Smooth muscle cell (in vitro differentiated cells): ENCODE measurements at regions not wholly inside any gene's neighbourhood (a gene's known extent, or its start where the extent isn't known, plus 50 kb on each side); places are given as distances from the start of the nearest gene placed in this dataset.

Source experiments
- DNase-seq: peaks from one replicate; lab custom pipeline; 2025; ENCODE audit not compliant: unreplicated experiment; lab: John Stamatoyannopoulos, UW
- H2AFZ ChIP-seq: fragments of 200-600 bp; sonication (generic); 2 replicates; pipeline ENCODE4 v1.6.0; 2016; ENCODE audit warnings: antibody characterized with exemption, low read depth, mild to moderate bottlenecking
- H3F3A ChIP-seq: fragments of 200-600 bp; sonication (generic); 2 replicates; pipeline ENCODE4 v1.6.0; 2017; ENCODE audit warnings: antibody characterized with exemption, low read depth
- H3K27ac ChIP-seq: fragments of 200-600 bp; sonication (generic); 2 replicates; pipeline ENCODE4 v1.5.1; 2016; ENCODE audit warnings: low read depth, mild to moderate bottlenecking
- H3K27me3 ChIP-seq: fragments of 200-600 bp; sonication (generic); 2 replicates; pipeline ENCODE4 v1.6.1; 2016; ENCODE audit warnings: low read depth, mild to moderate bottlenecking
- H3K36me3 ChIP-seq: fragments of 200-600 bp; sonication (generic); 2 replicates; pipeline ENCODE4 v1.5.1; 2016; ENCODE audit warnings: low read depth
- H3K4me1 ChIP-seq: fragments of 200-600 bp; sonication (generic); 2 replicates; pipeline ENCODE4 v1.5.1; 2016; ENCODE audit warnings: low read depth
- H3K4me2 ChIP-seq: fragments of 200-600 bp; sonication (generic); 2 replicates; pipeline ENCODE4 v1.6.0; 2016; ENCODE audit warnings: mild to moderate bottlenecking
- H3K4me3 ChIP-seq: fragments of 200-600 bp; sonication (generic); 2 replicates; pipeline ENCODE4 v1.5.1; 2016; ENCODE audit warnings: mild to moderate bottlenecking
- H3K79me2 ChIP-seq: fragments of 200-600 bp; sonication (generic); 2 replicates; pipeline ENCODE4 v1.6.0; 2016; ENCODE audit warnings: low read depth, mild to moderate bottlenecking
- H3K9ac ChIP-seq: fragments of 200-600 bp; sonication (generic); 2 replicates; pipeline ENCODE4 v1.6.0; 2016; ENCODE audit warnings: low read depth
- H3K9me3 ChIP-seq: fragments of 200-600 bp; sonication (generic); replicated peaks from 2 replicates; pipeline ENCODE4 v1.5.1; 2016; ENCODE audit warnings: low read depth
- H4K20me1 ChIP-seq: fragments of 200-600 bp; sonication (generic); 2 replicates; pipeline ENCODE4 v1.6.0; 2016; ENCODE audit warnings: low read depth
- WGBS: methylation state at CpG from one replicate; pipeline ENCODE4 v1.1.7; 2016; ENCODE audit warnings: low lambda C conversion rate; 5-methylcytosine and 5-hydroxymethylcytosine counted together
- TF ChIP-seq, protein P1 (sequence below): fragments of 200-600 bp; sonication (generic); IDR thresholded peaks from 2 replicates; pipeline ENCODE4 v1.5.1; 2017; ENCODE audit warnings: borderline replicate concordance, mild to moderate bottlenecking, antibody characterized with exemption; ENCODE audit not compliant: insufficient read depth, poor library complexity, severe bottlenecking

DNA sequence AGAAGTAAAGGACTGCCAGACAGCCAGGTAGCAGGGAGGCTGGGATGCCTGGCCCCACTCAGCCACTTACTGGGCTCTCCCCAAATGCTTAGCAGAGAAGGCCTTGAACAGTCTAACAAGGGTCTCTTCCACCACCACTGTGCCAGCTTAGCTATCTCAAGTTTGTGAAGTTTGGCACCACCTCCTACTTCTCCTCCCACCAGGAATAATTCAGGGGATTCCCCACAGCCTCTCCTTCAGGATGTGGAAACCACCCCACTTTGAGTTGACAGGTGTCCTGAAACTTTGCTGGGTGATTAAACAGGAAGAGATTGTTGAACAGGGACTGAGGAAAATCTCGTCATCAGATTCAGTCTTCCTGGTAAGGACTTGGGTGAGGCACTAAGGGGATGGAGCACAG lies 59.4 kb upstream of the ATP1B1 start:
- Histone ChIP-seq H3K9me3 (no peaks in the 10 kb centered on the region), H4K20me1 (no peaks in the 10 kb centered on the region), H3K36me3 (no peaks in the 10 kb centered on the region), H3K4me1 (no peaks in the 10 kb centered on the region), H3K27ac (no peak overlapping the region), H3K79me2 (no peaks in the 10 kb centered on the region), H3K4me3 (no peak overlapping the region), H3F3A (no peaks in the 10 kb centered on the region), H2AFZ (no peak overlapping the region), H3K27me3 (no peaks in the 10 kb centered on the region), H3K4me2 (no peak overlapping the region), H3K9ac (no peak overlapping the region)
- 95% methylated on average over 1 of the region's 1 CpG for WGBS
- DNase-seq = no peak
- TF ChIP-seq, protein P1, sequence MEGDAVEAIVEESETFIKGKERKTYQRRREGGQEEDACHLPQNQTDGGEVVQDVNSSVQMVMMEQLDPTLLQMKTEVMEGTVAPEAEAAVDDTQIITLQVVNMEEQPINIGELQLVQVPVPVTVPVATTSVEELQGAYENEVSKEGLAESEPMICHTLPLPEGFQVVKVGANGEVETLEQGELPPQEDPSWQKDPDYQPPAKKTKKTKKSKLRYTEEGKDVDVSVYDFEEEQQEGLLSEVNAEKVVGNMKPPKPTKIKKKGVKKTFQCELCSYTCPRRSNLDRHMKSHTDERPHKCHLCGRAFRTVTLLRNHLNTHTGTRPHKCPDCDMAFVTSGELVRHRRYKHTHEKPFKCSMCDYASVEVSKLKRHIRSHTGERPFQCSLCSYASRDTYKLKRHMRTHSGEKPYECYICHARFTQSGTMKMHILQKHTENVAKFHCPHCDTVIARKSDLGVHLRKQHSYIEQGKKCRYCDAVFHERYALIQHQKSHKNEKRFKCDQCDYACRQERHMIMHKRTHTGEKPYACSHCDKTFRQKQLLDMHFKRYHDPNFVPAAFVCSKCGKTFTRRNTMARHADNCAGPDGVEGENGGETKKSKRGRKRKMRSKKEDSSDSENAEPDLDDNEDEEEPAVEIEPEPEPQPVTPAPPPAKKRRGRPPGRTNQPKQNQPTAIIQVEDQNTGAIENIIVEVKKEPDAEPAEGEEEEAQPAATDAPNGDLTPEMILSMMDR = no peak

DNA sequence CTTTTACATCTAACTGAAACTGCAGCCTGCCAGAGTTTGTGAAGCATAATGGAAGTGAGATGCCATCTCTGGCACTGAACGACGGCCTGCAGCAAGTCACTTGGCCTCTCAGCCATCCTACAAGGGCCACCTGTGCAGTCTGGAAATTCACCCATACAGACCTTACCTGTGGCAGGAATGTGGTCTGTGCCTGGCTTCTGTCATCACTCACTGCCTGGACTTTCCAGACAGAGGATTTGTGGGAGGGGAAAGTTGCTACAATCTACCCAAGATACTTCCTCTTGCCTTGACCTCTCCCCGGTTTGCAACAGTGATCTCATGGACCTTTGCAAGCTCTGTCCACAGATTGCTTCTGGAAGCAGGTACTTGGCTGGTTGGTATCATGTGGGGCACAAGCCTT lies 58.4 kb upstream of the ATP1B1 start:
- H3K4me3 ChIP-seq = no peak overlapping the region
- 67% methylated on average over 3 of the region's 3 CpGs for WGBS
- H3K27ac ChIP-seq = no peak overlapping the region
- no peaks in the 10 kb centered on the region for H3K27me3 ChIP-seq
- H3F3A ChIP-seq = no peaks in the 10 kb centered on the region
- no peaks in the 10 kb centered on the region for H3K36me3 ChIP-seq
- H3K79me2 ChIP-seq = no peaks in the 10 kb centered on the region
- H3K9ac ChIP-seq = no peak overlapping the region
- no peak for DNase-seq
- H3K4me2 ChIP-seq = no peak overlapping the region
- no peaks in the 10 kb centered on the region for H3K9me3 ChIP-seq
- no peak overlapping the region for H2AFZ ChIP-seq
- no peaks in the 10 kb centered on the region for H4K20me1 ChIP-seq
- TF ChIP-seq, protein P1 = no peak
- no peaks in the 10 kb centered on the region for H3K4me1 ChIP-seq

DNA sequence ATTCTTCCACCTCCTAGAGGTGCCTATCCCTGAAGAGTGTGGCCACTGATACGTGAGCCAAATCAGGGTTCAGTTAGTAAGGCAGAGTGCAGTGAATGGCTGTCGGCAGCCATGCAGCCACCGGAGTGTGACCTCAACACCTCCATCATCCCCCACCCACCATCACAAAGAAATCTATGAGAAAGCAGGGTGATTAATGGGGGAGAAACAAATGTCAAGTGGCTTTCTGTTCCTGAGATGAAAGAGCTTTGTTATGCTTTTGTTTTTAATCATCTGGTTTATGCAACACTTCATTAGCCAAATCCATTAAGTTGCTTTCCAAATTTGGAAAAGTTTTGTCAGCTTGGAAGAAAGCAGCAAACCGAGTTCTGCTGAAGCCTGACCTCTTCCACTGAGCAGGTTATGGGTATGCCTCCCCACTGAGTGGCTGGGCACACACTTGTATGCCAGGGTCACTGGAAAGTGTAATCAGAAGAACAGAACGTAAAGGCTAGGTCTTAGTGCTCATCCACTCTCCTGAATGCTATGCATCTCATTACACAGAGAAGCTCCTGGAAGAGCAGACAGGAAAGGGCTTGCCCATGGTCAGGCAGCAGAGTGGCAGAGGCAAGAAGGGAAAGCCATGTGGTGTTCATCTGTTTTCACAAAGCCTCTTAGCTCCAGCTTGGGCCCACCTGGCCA lies 57.1 kb upstream of the ATP1B1 start:
- no peaks in the 10 kb centered on the region for H3K79me2 ChIP-seq
- H3K36me3 ChIP-seq = no peaks in the 10 kb centered on the region
- WGBS = 89% methylated on average over 5 of the region's 5 CpGs

More for the DNA sequence above, 57.1 kb upstream of the ATP1B1 start:
- Histone ChIP-seq H3K9ac (no peak overlapping the region), H4K20me1 (no peaks in the 10 kb centered on the region), H3K27me3 (no peaks in the 10 kb centered on the region), H3K4me1 (no peaks in the 10 kb centered on the region), H3K4me2 (no peak overlapping the region), H3K27ac (no peak overlapping the region), H3K9me3 (no peaks in the 10 kb centered on the region), H3K4me3 (no peak overlapping the region), H3F3A (no peaks in the 10 kb centered on the region), H2AFZ (no peak overlapping the region)
- TF ChIP-seq, protein P1 = no peak
- DNase-seq = no peak
